Activated T-cell treated with anti-CD3 and anti-CD28 coated beads, Interleukin-2, amount 50 U/mL, for 4 hours (primary cell): ENCODE measurements at regions not wholly inside any gene's neighbourhood (a gene's known extent, or its start where the extent isn't known, plus 50 kb on each side); places are given as distances from the start of the nearest gene placed in this dataset.

Experiments used
- ATAC-seq, 2 donors: fragments of 200-7000 bp; cut with Tn5 transposase; one replicate each; pipeline ENCODE4 v1.10.0; 2021
- DNase-seq: peaks from one replicate; pipeline ENCODE4 v3.0.0-alpha.2; 2020
- H3K27me3 Mint-ChIP-seq: one replicate; pipeline ENCODE4 v1.8.0; 2021; ENCODE audit warnings: low read depth, mixed read lengths
- H3K36me3 Mint-ChIP-seq: one replicate; pipeline ENCODE4 v1.8.0; 2022; ENCODE audit warnings: mixed read lengths; ENCODE audit not compliant: insufficient read depth
- H3K4me1 Mint-ChIP-seq: one replicate; pipeline ENCODE4 v1.8.0; 2021; ENCODE audit warnings: low read depth, mixed read lengths
- H3K4me3 Mint-ChIP-seq: one replicate; pipeline ENCODE4 v1.8.0; 2021; ENCODE audit warnings: mild to moderate bottlenecking, moderate library complexity, mixed read lengths
- H3K9me3 Mint-ChIP-seq: one replicate; pipeline ENCODE4 v1.8.0; 2021; ENCODE audit warnings: mixed read lengths

GRCh38 chr15:97456521-97457202, 503.8 kb upstream of the ARRDC4 start:
- Mint-ChIP-seq H3K27me3 (no peaks in the 10 kb centered on the region), H3K4me1 (no peaks in the 10 kb centered on the region), H3K9me3 (no peaks in the 10 kb centered on the region), H3K4me3 (no peak overlapping the region), H3K36me3 (no peaks in the 10 kb centered on the region)
- DNase-seq (no peak), ATAC-seq (no peak)

GRCh38 chr15:97457203-97457847, 503.2 kb upstream of the ARRDC4 start:
- no peak overlapping the region for H3K4me3 Mint-ChIP-seq
- no peak for ATAC-seq
- H3K27me3 Mint-ChIP-seq = no peaks in the 10 kb centered on the region
- H3K36me3 Mint-ChIP-seq = no peaks in the 10 kb centered on the region
- no peaks in the 10 kb centered on the region for H3K4me1 Mint-ChIP-seq
- no peaks in the 10 kb centered on the region for H3K9me3 Mint-ChIP-seq
- DNase-seq = no peak

DNA sequence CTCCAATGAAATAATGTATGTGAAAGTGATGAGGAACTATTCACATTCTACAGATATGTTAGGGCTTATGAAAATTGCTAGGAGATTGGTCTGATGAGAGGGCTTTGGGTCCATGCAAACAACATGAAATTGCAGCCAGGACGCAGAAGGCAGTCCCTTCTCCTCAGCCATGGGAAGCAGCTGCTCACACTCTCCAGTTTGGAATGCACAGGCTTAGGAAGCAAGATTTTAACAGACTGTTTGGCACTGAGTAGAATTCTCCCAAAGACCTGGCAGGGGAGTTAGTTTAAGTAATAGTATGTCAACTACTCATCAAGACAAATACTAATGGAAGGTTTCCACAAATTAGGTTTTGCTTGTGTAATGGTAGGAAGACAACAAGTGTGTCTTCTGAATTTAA, 500.7 kb upstream of the ARRDC4 start:
- Mint-ChIP-seq H3K9me3 (no peaks in the 10 kb centered on the region), H3K4me3 (no peak overlapping the region), H3K36me3 (no peaks in the 10 kb centered on the region), H3K27me3 (no peaks in the 10 kb centered on the region), H3K4me1 (no peaks in the 10 kb centered on the region)
- DNase-seq (no peak), ATAC-seq (no peak)

DNA sequence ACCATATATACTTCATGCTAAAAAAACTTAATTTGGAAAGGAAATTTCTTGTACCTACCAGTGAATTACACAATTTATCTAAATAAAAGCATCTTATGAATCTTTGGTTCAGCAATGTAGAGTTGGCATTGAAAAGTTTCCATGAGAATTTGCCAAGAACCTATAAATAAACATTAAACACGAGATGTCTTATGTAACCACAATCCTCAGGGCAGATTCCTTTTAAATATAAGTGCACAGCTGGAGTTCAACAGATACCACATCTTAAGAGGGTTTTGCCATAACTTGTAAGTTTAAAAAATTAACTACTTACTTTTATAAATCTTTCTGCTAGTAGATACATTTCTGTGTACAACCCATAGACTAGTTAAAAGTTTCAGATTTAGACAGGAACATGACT, 499.3 kb upstream of the ARRDC4 start:
- Mint-ChIP-seq H3K36me3 (no peaks in the 10 kb centered on the region), H3K4me3 (no peak overlapping the region), H3K9me3 (peaks cover 3% of the 10 kb centered on the region), H3K4me1 (no peaks in the 10 kb centered on the region), H3K27me3 (no peaks in the 10 kb centered on the region)
- ATAC-seq (no peak), DNase-seq (no peak)

GRCh38 chr15:97463696-97464095, 496.8 kb upstream of the ARRDC4 start:
- no peak for DNase-seq
- peaks cover 3% of the 10 kb centered on the region for H3K9me3 Mint-ChIP-seq
- H3K36me3 Mint-ChIP-seq = no peaks in the 10 kb centered on the region
- H3K27me3 Mint-ChIP-seq = peaks cover under 1% of the 10 kb centered on the region
- ATAC-seq = no peak
- no peaks in the 10 kb centered on the region for H3K4me1 Mint-ChIP-seq
- H3K4me3 Mint-ChIP-seq = no peak overlapping the region

GRCh38 chr15:97470417-97470816, 490.1 kb upstream of the ARRDC4 start:
- ATAC-seq (no peak), DNase-seq (no peak)
- Mint-ChIP-seq H3K4me3 (no peak overlapping the region), H3K36me3 (no peaks in the 10 kb centered on the region), H3K9me3 (peaks cover 3% of the 10 kb centered on the region), H3K4me1 (no peaks in the 10 kb centered on the region), H3K27me3 (peaks cover 1% of the 10 kb centered on the region)

DNA sequence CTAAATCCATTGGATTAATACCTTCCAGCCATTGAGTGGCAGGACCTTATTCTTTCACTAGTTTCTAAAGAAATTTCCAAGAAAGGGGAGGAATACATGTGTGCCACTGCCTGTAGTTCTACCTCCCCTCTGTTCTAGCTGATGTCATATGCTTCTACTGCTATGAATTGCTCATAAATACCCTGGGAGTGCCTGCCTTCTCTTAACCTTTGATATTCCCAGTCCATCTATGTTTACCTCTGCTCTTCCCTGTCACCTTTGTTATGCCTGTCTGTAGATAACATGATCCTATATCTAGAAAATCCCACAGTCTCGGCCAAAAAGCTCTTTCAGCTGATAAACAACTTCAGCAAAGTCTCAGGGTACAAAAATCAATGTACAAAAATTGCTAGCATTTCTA, 486.9 kb upstream of the ARRDC4 start:
- Mint-ChIP-seq H3K4me3 (no peak overlapping the region), H3K27me3 (peaks cover 1% of the 10 kb centered on the region), H3K36me3 (no peaks in the 10 kb centered on the region), H3K9me3 (peaks cover 3% of the 10 kb centered on the region), H3K4me1 (no peaks in the 10 kb centered on the region)
- ATAC-seq (no peak), DNase-seq (no peak)

- no peaks in the 10 kb centered on the region for H3K36me3 Mint-ChIP-seq
- peaks cover 9% of the 10 kb centered on the region for H3K9me3 Mint-ChIP-seq
- H3K4me1 Mint-ChIP-seq = no peaks in the 10 kb centered on the region
- no peak overlapping the region for H3K4me3 Mint-ChIP-seq
- no peak for DNase-seq
- ATAC-seq = no peak
- H3K27me3 Mint-ChIP-seq = no peaks in the 10 kb centered on the region
These were observed 480.5 kb upstream of the ARRDC4 start for GRCh38 chr15:97479957-97480356.

GRCh38 chr15:97482521-97482920, 478.0 kb upstream of the ARRDC4 start:
- ATAC-seq (no peak), DNase-seq (no peak)
- no peaks in the 10 kb centered on the region for H3K27me3 Mint-ChIP-seq
- peaks cover 13% of the 10 kb centered on the region for H3K9me3 Mint-ChIP-seq
- H3K4me3 Mint-ChIP-seq = no peak overlapping the region
- H3K36me3 Mint-ChIP-seq = no peaks in the 10 kb centered on the region
- no peaks in the 10 kb centered on the region for H3K4me1 Mint-ChIP-seq

- Mint-ChIP-seq H3K4me3 (no peak overlapping the region), H3K36me3 (no peaks in the 10 kb centered on the region), H3K4me1 (no peaks in the 10 kb centered on the region), H3K27me3 (no peaks in the 10 kb centered on the region), H3K9me3 (peaks cover 13% of the 10 kb centered on the region)
- DNase-seq (no peak), ATAC-seq (no peak)
These were observed 477.3 kb upstream of the ARRDC4 start for GRCh38 chr15:97483232-97483631.

DNA sequence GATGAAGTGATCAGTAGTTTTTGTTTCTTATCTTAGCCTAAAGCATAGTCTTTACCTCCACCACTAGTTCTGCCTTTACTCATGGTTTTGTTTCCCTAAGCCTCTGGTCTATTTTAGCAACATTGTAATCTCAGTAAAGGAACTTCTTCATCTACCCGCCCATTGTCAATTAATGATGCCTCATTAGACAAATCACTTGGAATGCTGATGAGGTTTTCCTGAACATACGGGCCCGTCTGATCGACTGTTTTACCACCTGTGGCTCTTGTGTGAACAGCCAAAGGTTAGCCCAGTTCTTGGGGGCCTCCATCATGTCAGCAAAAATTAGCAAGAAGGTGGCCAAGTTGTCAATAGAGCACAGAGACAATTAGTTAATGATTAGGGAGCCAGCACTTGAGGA, 470.1 kb upstream of the ARRDC4 start:
- H3K36me3 Mint-ChIP-seq = no peaks in the 10 kb centered on the region
- no peak overlapping the region for H3K4me3 Mint-ChIP-seq
- peaks cover 10% of the 10 kb centered on the region for H3K9me3 Mint-ChIP-seq
- H3K4me1 Mint-ChIP-seq = no peaks in the 10 kb centered on the region
- H3K27me3 Mint-ChIP-seq = no peaks in the 10 kb centered on the region
- ATAC-seq = no peak
- no peak for DNase-seq

GRCh38 chr15:97501291-97501690, 459.2 kb upstream of the ARRDC4 start:
- Mint-ChIP-seq H3K4me3 (no peak overlapping the region), H3K36me3 (no peaks in the 10 kb centered on the region), H3K9me3 (peaks cover 7% of the 10 kb centered on the region), H3K4me1 (no peaks in the 10 kb centered on the region), H3K27me3 (no peaks in the 10 kb centered on the region)
- DNase-seq (no peak), ATAC-seq (no peak)

DNA sequence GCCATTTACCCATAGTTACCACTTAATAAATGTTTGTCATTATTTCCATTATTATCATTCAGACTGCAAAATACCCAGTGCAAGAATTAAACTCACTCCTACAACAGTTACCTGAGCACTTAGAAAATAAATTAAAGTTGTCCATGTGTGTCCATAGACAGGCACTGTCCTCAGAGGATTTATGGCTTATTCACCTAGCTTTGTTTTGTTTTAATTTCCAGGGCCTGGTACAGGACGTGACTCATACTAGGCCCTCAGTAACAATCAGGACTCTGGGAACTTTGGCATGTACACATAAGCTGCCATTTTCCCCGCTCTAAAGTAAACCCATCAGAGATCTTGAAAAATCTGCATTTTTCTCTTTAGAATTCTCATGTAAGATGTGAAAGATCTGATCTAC, 458.5 kb upstream of the ARRDC4 start:
- Mint-ChIP-seq H3K4me3 (no peak overlapping the region), H3K4me1 (no peaks in the 10 kb centered on the region), H3K9me3 (peaks cover 7% of the 10 kb centered on the region), H3K27me3 (no peaks in the 10 kb centered on the region), H3K36me3 (no peaks in the 10 kb centered on the region)
- ATAC-seq (no peak), DNase-seq (no peak)

- DNase-seq (no peak), ATAC-seq (no peak)
- H3K27me3 Mint-ChIP-seq = no peaks in the 10 kb centered on the region
- H3K4me1 Mint-ChIP-seq = no peaks in the 10 kb centered on the region
- H3K36me3 Mint-ChIP-seq = no peaks in the 10 kb centered on the region
- peaks cover 7% of the 10 kb centered on the region for H3K9me3 Mint-ChIP-seq
- H3K4me3 Mint-ChIP-seq = no peak overlapping the region
These were observed 456.3 kb upstream of the ARRDC4 start for GRCh38 chr15:97504031-97504792.

GRCh38 chr15:97517737-97518136, 442.8 kb upstream of the ARRDC4 start:
- ATAC-seq = no peak
- H3K9me3 Mint-ChIP-seq = no peaks in the 10 kb centered on the region

More at GRCh38 chr15:97517737-97518136, 442.8 kb upstream of the ARRDC4 start:
- Mint-ChIP-seq H3K27me3 (no peaks in the 10 kb centered on the region), H3K4me1 (no peaks in the 10 kb centered on the region), H3K36me3 (no peaks in the 10 kb centered on the region), H3K4me3 (no peak overlapping the region)
- no peak for DNase-seq
